AG08396 (cell line): ENCODE measurements at regions not wholly inside any gene's neighbourhood (a gene's known extent, or its start where the extent isn't known, plus 50 kb on each side); places are given as distances from the start of the nearest gene placed in this dataset.

ENCODE experiments used
- DNase-seq: peaks from one replicate; pipeline ENCODE4 v3.0.0; 2012; ENCODE audit warnings: low spot score, mixed read lengths

DNA sequence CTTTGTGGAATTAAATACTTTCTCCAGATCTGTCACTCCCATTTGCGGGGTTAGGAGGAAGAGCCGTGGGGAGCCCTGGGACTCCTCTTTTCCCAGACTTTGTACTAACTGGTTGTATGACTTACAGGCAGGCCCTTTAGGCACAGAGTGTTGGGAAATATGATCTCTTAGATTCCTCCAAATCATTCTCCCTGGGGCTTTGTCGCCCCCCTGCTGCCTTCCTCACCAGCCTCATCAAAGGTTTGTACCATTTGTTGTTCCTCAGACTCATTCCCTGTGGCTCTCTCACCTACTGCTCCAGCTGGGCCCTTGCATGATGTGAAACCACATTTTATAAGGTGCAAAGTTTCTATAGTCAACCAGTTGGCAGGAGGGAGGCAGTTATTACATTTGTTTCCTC is 56.4 kb downstream of the CRYGS start:
- DNase-seq: no peak

DNA sequence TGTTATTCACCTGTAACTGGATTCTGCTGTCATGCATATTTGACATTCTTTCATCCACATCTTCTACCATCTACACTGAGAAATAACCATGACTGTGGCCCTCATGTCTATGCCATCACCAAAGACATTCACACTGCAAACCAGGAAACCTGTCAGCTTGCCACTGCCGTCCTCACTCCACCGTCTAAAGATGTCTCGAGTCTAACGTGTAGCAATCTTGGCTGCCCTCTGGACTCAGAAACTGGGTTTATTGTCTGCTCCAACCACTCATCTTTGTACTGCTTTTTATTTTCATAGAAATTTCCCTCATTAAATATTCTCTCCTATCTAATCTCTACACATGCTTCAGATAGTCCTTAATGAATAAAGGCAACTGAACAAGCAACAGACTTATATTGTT is 57.1 kb downstream of the CRYGS start:
- no peak for DNase-seq

DNA sequence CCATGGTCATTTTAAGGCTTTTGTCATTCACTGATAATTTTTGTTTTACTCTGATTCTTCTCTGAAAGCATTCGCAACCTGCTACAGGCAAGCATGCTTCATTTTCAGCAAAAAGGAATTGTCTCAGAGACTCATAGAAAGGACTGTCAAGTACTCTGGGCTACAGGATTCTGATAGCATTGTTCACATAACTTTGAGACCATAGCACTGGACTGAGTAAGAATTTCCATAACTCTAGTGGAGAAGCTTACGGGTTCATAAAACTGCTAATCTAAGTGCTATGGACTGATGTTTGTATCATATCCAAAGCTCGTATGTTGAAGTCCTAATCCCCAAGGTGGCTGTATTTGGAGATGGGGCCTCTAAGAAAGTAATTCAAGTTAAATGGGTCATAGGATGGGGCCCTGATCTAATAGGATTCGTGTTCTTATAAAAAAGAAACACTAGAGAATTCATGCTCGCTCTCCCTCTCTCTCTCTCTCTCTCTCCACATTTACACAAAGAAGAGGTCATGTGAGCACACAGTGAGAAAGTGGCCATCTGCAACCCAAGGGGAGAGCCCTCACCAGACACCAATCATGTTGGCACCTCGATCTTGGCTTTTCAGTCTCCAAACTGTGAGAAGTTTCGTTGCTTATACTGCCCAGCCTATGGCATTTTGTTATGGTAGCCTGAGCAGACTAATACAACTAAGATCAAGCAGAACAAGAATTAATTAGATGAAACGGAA is 60.4 kb downstream of the CRYGS start:
- DNase-seq: no peak

DNA sequence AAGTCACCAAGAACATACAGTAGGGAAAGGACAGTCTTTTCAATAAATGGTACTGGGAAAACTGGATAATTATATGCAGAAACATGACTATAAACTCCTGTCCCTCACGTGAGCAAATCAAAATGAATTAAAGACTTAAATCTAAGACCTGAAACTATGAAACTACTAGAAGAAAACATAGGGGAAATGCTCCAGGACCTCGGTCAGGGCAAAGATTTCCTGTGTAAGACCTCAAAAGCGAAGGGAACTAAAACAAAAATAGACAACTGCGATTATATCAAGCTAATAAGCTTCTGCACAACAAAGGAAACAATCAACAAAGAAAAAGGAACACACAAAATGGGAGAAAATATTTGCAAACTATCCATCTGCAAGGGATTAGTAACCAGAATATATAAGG is 62.7 kb downstream of the CRYGS start:
- DNase-seq: no peak

DNA sequence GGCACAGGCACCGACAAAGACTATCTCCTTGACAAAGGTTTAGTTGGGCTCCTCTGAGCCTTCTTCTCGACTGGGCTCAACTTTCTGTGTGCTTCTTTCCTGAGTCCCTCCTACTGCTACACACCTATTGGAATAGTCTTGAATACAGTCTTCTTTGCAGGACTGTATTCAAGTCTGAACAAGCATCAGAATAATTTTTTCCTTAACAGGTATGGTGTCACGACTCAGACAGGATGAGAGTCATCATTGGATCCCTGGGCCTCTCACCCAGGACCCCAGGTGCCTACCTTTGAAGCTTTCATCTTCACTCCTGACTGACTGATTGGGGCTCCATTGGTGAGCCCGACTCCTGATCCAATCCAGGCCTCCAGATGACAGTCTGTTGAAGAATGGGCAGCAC is 66.3 kb downstream of the CRYGS start:
- DNase-seq: no peak

DNA sequence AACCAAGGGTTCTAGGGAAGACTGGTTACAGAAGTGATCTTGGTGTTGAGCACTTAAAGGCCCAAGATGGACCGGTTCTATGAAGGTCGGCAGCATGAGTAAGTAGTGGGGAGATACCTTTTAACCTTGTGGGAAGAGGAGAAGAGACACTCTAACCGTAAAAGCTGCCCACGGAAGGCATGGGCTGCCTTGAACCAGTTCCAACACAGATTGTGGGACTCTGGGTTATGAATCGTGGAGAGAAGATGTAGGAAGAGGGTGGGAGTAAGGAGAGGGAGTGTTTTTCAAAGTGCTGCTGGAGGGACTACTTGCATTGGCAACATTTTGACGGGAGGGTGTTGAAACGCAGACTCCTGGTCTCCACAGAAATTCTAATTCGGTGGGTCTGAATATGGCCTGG is 67.1 kb downstream of the CRYGS start:
- DNase-seq: no peak

DNA sequence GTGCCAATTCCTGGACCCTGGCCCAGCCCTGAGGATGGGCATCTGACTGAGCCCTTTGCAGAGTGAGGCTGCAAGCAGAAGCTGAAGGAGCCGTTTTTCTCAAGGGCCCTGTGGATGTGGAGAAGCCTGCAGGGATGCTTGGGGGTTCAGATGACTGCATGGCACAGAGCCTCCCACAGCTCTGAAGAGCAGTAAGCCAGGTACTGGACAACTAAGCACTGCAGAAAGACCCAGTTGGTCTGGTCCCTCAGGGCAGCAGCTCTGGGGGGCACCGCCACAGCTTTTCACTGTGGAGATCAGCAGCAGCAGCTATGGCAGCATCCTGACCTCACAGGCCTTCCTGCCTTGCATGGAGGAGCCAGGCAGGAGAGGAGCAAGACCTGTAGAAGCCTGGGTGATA is 67.6 kb downstream of the CRYGS start:
- no peak for DNase-seq

DNA sequence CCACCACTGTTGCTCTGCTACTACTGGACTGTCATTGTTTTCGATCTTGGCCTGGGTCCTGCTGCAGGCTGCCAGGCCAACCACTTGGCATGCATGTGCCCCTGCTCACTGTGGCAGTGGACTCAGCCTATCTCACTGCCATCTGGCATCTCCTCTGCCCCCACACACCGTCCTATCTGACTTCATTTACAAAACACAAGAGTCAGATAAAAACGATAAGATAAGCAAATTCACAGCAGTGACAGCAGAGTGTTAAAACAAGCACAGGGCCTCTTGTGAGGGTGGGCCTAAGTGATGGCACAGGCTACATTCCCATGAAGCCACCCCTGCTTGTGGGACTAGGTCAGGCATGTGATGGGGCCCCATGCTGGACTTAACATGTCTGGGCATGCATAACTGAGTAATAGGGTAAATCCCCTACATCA is 68.1 kb downstream of the CRYGS start:
- DNase-seq: no peak

DNA sequence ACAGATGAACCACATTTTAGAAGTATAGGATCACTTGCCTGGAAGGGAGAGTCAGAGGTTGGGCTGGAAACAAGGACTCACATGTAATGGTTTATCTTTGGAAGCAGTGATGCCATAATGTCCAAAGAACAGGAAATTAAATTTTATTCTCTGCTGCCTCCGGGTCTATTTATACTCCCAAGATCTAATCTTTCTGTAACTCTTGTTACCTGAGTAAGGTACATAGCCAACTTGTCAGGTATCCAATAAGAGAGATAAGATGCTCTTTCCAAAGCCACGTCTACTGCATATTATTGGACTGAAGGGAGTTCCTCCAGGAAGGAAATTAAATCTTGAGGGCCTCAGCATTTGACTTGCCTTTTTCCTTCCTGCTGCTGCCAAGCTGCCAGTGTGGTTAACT is 71.0 kb downstream of the CRYGS start:
- DNase-seq: no peak

DNA sequence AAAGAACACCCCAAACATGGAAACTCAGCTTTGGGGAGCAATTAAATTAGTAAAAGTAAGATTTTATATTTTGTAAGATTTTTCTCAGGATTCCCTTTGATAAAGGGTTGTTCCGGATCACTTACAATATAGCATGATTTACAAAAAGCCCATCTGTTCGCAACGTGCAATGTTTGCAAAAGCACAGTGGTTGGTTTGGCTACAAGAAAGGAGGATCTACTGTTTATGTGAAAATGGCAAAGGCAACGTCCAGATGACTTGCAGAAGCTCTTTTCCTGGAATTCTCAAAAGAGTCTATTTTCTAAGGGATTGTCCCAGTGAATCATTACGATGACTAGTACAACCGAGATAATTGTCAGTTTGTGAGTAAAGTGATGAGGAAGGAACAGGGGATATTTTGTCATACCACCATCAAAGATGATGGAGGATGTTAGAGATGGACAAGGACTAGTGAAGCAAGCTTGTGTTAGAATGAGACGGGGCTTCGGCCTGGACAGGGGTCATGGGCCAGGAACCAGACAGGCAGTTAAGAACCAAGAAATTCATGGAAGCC is 71.6 kb downstream of the CRYGS start:
- DNase-seq: no peak

DNA sequence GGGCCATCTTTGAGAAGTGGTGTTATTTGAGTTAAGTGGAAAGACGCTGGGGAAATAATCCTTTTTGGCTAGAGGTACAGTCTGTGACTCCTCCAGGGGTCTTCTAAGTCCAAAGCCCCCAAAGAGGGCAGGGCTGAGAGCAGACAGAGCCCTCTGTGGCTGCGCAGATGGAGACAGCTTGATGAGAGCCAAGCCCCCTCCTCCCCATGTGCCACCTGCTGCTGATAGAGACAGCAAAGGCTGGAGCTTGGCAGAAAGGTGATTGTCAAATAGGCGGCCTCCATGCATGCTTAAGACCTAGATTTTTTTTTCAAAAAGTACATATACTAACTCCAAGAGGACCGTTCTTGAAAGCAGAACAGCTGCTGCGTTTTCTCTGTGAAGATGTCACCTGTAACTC is 72.4 kb downstream of the CRYGS start:
- DNase-seq: no peak

DNA sequence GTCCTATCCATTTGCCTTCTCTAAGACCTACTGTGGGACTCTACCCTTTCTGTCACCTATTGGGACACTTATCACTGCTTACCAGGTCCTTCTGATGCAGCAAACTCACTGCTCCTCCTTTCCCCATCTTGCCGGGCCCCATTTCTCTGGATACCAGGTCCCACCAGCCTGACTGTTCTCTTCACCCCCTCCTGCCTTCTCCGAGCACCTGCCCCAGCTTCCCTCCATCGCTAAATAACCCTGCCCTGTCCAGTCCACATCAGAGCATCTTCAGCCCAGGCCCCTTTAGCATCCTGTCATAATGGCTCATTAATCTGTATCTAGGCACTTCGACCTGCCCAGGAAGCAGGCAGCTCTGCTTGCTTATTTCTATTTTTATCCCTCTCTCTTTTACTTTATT is 74.7 kb downstream of the CRYGS start:
- DNase-seq: no peak

DNA sequence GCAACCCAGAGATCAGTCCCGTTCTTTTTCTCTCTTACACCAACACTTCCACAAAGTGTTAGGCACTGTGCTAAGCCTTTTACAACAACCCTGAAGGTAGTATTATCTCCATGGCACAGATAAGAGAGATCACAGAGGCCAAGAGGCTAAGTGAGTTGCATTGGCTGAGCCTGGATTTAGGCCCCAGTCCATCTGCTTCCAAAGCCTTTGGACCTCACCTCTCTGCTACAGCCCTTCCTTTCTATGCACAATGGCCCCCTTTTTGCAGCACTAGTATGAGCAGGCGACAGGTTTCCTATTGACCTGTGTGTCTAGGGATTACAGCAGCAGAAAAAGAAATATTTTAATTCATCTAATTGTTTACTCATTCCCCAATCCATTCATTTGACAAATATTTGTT is 76.2 kb downstream of the CRYGS start:
- no peak for DNase-seq

DNA sequence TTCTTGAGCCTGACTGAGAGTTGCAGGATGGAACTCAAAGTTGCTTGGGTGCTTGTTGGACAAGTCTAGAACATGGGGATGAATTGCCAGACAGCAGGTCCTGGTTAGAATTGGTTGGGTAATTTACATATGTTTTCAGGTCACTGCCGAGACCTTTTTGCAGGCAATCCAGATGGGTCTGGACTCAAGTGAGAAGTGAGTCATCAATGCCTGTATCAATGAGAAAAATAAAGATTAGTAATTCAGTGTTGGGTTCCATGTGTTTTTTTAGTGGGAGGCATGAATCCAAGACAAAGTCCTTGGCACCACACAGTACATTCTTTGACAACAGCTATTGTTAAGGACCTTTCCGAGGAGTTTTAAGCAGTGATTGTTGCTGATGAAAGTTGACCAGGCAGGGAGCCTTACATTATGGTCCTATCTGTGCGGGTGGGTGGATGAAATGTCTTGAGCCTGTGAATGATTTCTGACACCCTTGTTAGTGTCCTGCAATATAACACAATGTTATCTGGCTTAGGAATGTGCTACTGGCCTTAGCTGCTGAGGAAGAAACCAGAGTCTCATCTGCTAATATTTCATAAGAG is 77.7 kb downstream of the CRYGS start:
- DNase-seq: no peak

DNA sequence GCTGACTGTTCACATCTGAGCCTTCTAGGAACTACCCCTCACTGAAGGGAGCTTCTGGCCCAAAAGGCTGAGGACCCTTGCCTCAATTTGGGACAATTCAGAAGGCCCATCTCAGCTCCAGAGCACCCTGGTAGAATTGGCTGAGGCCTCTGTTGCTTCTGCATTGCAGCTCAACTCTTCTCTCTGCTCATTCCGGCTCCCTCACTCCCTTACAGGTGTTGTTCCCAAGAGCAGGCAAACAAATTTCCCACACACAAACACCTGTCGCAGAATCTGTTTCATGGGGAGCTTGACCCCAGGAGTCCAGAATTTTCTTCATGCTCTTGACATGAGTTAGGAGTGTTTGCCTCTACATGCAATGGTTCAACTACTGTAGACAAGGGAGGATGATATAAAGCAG is 78.7 kb downstream of the CRYGS start:
- no peak for DNase-seq

DNA sequence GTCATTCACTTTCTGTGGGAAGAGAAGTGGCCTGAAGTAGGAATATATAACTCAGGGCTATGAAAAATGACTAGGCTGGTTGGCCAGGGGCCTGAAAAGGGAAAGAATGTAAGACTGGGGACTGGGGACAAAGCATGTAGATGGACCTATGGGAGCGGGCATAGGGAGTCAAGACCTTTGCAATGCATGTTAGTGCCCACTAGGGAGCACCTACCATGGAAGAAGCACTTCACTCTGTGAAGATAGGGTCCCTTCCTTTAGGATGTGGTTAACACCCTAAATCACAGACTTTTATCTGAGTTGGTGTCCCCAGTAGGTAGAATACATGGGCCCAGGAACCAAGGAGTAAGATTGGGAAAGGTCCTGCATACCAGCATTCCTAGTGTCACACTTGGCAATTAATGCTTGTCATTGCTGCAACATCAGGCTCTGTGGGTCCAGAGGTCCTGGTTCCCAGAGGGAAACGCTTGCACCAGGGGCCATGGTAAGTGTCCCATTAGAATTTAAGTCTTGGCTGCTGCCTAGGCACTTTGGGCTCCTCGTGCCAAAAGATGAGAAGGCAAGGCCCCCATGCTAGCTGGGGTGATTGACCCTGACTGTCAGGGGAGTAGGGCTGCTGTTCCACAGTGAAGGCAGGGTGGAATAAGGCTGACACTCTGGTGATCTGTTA is 79.6 kb downstream of the CRYGS start:
- DNase-seq: no peak

DNA sequence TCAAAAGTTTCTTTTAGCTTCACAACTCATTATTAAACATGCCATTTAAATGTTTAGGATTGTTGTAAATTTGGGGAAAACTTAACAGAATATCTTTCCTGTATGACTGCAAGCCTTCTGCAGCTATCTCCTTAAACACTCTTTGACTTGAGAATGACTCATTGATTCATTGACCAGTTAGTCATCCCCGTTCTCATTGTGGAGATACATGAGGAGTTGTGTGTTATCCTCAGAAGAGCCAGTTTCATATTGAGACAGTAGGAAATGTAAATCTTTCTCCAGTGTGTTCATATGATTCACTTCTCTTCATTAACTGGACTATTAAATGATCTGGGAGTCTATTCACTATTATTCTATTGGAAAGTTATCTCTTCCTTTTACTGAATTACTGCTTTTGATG is 83.0 kb downstream of the CRYGS start:
- peak; percentile 52 for DNase-seq

DNA sequence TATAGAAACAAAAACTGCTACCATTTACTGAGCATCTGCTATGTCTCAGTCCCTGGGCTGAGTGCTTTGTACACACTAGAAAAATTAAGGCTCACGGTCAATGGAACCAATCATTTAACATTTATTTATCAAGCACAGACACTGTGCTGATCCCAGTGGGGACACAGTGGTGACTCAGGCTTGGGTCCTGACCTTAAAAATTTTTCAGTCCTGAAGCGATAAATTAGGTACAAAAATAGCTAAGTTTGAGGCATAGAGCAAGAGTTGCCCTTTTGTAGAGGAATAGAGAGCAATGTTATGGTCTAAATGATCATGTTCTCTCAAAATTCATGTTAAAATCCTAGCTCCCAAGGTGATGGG is 85.1 kb downstream of the CRYGS start:
- DNase-seq: no peak

DNA sequence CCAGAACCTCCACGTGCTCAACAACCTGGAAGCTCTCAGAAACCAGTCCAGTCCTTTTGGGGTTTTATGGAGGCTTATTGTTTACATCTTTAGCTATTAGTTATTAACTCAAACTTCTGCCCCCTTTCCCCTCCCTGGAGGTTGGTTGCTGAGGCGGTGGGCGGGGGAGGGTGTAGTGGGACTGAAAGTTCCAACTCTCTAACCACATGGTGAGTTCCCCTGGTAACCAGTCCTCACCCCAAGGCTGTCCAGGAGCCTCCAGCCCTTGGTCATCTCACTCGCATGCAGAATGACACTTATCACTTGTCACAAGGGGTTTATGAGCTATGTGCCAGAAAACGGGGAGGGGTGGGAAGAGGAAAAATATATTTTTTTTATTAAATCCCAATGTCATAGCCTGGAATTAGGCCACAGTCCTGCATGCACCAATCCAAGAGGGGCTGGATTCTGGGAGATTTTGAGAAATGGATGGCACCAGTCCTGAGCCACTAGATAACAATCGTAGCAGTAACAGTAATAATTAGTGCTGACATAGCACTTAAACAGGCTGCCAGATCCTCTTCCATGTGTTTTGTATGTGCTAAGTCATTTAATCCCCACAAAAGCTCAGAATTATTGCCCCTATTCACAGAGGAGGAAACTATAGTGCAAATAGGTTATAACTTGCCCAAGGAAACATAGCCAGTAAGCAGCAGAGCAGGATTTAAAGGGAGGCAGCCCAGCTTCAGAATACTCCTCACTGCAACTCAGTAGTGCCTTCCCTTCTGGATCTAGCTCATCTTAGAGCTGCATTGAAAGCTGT is 85.7 kb downstream of the CRYGS start:
- DNase-seq: no peak

DNA sequence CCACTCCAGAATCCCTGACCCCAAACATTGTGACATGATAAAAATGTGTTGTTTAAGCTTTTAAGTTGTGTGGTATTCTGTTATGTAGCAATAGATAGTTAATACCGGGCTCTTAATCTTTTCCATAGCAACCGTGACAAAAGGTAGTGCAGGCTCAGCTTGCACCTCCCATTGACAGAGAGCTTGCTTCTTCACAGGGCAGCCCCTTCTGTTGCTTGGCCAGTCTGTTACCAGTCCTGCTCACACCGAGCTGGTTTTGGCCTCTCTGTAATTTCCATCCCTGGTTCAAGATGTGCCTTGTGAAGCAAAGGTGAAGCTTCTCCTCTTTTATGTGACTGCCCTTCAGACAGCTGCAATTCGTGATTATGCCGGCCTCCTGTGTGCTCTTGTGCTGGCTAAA is 86.9 kb downstream of the CRYGS start:
- DNase-seq: no peak

DNA sequence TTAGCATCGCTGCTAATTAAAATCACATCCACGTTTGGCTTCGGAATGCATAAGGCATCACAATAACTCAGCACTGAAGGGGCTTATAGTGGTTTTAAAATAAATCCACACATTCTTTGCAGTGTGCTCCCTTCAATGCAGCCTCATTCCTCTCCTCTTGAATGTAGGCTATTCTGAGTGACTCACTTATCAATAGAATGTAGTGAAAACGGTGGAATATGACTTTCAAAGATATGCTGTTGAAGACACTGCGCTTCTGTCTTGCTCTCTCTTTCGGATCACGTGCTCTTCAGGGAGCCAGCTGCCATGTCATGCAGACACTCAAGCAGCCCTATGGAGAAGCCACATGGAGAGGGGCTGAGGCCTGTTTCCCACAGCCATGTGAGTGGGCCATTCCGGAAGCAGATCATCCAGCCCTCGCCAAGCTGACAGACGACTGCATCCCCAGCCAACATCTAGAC is 87.4 kb downstream of the CRYGS start:
- no peak for DNase-seq

DNA sequence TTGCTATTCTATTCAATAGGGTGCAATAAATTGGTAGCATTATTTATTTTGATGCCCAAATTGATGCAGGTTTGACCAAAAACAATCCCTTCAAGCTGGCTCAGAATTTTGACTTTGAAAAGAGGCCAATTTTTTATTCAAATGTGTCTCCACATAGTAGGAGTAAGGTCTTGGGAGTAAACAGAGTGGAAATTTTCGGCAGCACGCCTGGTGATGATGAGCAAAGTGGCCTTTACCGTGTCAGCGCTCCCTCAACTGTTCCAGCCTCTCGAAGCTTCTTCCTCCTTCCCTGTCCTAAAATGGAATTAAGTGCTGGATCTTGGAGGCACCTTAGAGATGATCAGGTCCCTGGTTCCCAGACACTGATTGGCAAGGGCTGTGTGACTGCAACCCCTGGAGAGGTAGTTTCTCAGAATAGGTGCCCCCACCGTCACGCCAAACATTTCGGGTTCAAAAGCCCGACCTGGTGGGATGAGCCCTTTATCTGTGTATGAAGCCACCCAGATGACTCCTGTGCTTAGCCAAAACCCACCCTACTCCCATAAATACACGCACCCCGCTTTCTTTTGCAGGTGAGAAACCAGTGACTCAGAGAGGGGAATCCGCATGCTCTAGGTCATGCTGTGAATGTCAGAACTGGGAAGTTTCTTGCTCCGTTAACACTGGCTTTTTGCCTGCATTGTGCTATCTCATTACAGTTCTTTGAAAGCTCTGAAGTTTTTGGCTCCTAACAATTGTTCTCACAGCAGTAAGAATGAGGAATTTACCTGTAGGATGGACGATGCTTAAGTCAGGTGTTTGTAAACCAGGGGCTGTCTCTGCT is 89.1 kb downstream of the CRYGS start:
- no peak for DNase-seq
